SK-N-SH treated with all-trans-retinoic acid at 6 μM for 48 hours (cell line): ENCODE measurements at regions not wholly inside any gene's neighbourhood (a gene's known extent, or its start where the extent isn't known, plus 50 kb on each side); places are given as distances from the start of the nearest gene placed in this dataset.

ENCODE experiments used
- BACH2 ChIP-seq: fragments of 250-450 bp; sonication (Bioruptor Pico); IDR thresholded peaks from 2 replicates; pipeline ENCODE4 v1.9.0; 2021; ENCODE audit warnings: mild to moderate bottlenecking, borderline replicate concordance
- CSDC2 ChIP-seq: fragments of 250-450 bp; sonication (Bioruptor Pico); IDR thresholded peaks from 2 replicates; pipeline ENCODE4 v1.5.0; 2020; ENCODE audit warnings: mild to moderate bottlenecking, moderate library complexity
- ZFP30 ChIP-seq: fragments of 450-650 bp; formaldehyde crosslinking; IDR thresholded peaks from 2 replicates; pipeline ENCODE4 v1.5.0; 2022; ENCODE audit warnings: mild to moderate bottlenecking, moderate library complexity
- ZNF565 ChIP-seq: fragments of 450-650 bp; formaldehyde crosslinking; conservative IDR thresholded peaks from 2 replicates; pipeline ENCODE4 v1.5.0; 2020; ENCODE audit warnings: low read depth, mild to moderate bottlenecking, moderate library complexity
- ZNF70 ChIP-seq: fragments of 450-650 bp; formaldehyde crosslinking; IDR thresholded peaks from 2 replicates; pipeline ENCODE4 v1.5.0; 2020; ENCODE audit warnings: mild to moderate bottlenecking, moderate library complexity
- ZNF8 ChIP-seq: fragments of 450-650 bp; formaldehyde crosslinking; IDR thresholded peaks from 2 replicates; pipeline ENCODE4 v1.5.0; 2020; ENCODE audit warnings: mild to moderate bottlenecking, moderate library complexity
- TF ChIP-seq, protein P1 (sequence below): fragments of 250-450 bp; sonication (Bioruptor Pico); IDR thresholded peaks from 2 replicates; pipeline ENCODE4 v1.8.0; 2020; ENCODE audit warnings: mild to moderate bottlenecking, moderate library complexity, borderline replicate concordance

DNA sequence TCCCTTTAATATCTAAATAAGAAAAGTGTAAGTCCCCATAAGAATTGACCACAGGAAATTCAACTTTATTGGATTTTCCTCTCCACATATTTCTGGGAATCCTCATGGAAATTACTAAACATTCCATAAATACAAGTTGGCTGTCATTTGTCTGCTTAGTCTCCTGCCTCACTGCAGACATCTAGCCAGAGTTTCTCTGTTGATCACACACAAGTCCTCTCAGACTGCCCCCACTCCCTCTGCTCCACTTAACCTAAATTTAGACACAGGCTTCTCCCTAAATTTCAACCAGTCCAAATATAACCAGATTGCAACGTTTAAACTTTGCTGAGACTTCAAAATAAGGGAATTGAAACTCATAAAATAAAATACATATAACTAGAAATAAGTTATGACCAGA is 982.1 kb downstream of the DTWD2 start:
- TF ChIP-seq ZNF565 (CRISPR knock-in tag) = no peak
- TF ChIP-seq ZNF70 (CRISPR knock-in tag) = no peak
- TF ChIP-seq, protein P1, sequence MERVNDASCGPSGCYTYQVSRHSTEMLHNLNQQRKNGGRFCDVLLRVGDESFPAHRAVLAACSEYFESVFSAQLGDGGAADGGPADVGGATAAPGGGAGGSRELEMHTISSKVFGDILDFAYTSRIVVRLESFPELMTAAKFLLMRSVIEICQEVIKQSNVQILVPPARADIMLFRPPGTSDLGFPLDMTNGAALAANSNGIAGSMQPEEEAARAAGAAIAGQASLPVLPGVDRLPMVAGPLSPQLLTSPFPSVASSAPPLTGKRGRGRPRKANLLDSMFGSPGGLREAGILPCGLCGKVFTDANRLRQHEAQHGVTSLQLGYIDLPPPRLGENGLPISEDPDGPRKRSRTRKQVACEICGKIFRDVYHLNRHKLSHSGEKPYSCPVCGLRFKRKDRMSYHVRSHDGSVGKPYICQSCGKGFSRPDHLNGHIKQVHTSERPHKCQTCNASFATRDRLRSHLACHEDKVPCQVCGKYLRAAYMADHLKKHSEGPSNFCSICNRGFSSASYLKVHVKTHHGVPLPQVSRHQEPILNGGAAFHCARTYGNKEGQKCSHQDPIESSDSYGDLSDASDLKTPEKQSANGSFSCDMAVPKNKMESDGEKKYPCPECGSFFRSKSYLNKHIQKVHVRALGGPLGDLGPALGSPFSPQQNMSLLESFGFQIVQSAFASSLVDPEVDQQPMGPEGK (CRISPR knock-in tag) = no peak
- TF ChIP-seq ZNF8 (CRISPR knock-in tag) = no peak
- no peak for TF ChIP-seq ZFP30 (CRISPR knock-in tag)
- no peak for TF ChIP-seq CSDC2 (CRISPR knock-in tag)
- no peak for TF ChIP-seq BACH2 (CRISPR knock-in tag)
